SKM-1 (cell line): ENCODE measurements at regions not wholly inside any gene's neighbourhood (a gene's known extent, or its start where the extent isn't known, plus 50 kb on each side); places are given as distances from the start of the nearest gene placed in this dataset.

Experiments
- DNase-seq: peaks from one replicate; lab custom pipeline; 2025; ENCODE audit not compliant: unreplicated experiment; lab: John Stamatoyannopoulos, UW

- DNase-seq, result no peak
Measured at GRCh38 chr3:39744746-39745145, 64.7 kb upstream of the MYRIP start.

DNA sequence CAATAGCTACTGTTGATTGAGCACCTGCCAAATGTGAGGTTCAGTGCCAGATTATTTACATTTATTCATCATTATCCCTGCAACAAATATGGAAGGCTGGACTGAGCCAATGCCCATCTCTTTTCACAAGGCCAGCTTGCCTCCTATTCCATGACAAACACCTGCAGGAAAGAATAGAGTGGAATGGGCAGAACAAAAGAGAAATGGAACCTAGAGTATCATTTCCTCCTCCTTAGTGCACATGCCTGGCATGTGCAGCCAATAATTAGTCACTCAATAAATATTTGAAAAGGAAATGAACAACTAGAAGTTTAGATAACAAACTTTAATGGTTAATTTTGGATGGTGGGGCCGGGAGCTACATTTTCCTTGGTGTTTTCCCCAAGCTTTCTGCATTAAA is 61.4 kb upstream of the MYRIP start:
- DNase-seq, result no peak

DNA sequence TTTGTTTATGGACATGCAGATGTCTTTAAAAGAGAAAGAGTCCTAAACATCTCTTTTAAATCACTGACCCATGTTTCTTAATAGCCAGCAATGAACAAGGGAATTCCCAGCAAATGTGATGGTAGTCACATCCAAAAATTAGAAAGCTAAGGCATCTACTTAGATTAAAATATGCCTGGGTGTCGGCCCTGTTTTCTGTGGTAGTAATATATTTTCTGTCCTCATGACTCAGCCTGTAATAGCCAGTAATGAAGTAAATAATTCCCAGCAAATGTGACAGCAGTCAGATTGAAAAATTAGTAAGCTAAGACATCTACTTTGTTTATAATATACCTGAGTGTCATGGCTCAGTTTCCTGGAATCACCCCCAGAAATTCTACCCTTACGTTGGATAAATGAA is 60.6 kb upstream of the MYRIP start:
- no peak for DNase-seq

- no peak for DNase-seq
Measured at GRCh38 chr3:39750712-39751111, 58.7 kb upstream of the MYRIP start.

DNA sequence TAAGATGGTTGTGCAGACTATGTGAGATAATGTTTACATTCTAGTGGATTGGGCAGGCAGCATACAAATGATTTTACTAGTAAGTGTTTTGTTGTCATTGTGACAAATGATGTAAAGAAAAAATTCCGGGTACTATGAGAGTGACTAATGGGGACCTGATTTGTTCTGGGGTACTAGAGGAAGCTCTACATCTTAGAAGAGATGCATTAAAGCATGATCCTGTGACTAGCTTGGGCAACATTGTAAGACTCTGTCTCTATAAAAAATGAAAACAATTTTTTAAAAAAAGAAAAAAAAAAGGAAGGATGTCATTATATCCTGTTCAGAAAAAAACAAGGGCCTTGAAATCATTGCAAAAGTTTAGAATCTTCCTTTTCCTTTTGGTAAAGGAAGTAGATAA is 58.1 kb upstream of the MYRIP start:
- DNase-seq, result no peak

DNA sequence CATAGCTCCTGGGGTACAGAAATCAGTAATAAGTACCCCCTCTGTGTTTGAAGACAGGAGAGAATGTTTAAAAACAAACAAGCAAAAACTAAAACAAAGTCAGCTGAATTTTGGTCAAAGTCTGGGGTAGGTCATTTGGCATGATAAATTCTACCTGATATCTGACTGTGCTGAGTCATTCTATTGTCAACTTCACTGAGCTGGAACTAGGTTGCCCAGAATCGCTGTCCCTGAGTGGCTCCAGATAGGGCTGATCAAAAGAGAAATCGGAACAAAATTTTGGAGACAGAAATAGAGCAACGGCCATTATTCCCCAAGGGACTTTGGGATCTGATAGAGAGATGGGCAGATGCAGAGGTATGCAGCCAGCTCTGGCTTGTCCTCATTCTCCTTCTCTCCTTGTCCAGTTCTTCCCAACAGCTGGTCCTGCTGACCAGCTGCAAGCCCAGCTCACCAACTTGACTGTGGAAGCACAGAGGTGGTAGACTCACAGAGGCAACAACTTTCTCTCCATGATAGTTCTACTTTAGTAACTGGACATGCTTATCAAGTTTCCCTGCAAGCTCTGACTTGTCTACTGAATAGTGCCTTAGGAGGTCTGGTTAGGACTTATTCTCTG is 57.3 kb upstream of the MYRIP start:
- no peak for DNase-seq

DNA sequence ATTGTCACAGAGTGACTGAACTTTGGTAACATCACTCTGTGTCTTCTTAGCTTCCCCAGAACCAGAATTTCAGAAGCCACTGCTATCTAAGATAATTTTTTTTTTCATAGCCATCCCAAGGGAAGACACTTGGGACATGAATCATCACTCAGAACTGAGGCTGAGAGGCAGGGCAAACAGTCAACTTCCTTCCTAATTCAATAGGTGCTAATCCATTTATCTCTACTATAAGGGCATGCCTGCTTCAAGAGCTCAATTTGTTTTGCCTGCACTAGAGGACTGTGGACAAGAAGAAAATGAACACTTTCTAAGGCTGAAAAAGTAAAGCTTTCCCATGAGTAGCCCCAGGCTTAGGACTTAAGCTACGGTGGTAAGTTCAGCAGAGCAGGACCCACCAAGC is 56.7 kb upstream of the MYRIP start:
- no peak for DNase-seq

- no peak for DNase-seq
Measured at GRCh38 chr3:39753391-39753790, 56.0 kb upstream of the MYRIP start.

GRCh38 chr3:39754549-39754948 is 54.9 kb upstream of the MYRIP start:
- no peak for DNase-seq

DNA sequence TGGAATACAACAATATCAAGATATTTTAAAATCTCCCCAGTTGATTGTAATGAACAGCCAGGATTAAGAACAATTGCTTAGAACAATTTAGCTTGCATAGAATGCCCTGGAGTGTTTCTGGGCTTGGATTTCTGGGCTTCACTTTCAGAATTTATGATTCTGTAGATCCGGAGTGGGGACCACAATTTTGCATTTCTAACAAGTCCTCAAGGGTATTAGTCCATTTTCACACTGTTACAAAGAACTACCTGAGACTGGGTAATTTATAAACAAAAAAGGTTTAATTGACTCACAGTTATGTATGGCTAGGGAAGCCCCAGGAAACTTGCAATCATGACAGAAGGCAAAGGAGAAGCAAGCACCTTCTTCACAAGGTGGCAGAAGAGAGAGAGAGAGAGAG is 54.3 kb upstream of the MYRIP start:
- DNase-seq, result no peak

DNA sequence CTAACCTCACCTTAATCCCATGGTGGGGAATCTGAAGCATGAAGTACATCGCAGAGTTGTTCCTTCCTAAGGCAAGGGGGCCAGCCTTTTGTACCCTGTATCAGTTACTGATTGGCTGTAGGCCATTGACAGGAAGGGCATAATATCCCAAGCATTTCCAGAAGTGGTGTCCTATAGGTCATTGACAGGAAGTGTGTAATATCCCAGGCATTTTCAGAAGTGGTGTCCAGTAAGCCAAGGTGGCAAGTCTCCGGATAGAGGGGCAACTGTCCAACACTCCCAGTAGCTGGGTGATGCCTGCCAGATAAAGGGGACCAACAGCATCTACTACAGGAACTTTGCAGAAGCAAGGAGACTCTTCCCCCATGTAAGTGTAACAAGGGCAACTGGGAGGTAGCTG is 52.1 kb upstream of the MYRIP start:
- no peak for DNase-seq
